Right atrium auricular region (tissue), 2 donors: ENCODE measurements at regions not wholly inside any gene's neighbourhood (a gene's known extent, or its start where the extent isn't known, plus 50 kb on each side); places are given as distances from the start of the nearest gene placed in this dataset.

ENCODE experiments used
- DNase-seq: peaks from one replicate; pipeline ENCODE4 v3.0.0-alpha.2; 2019; ENCODE audit warnings: low spot score
- H3K27ac ChIP-seq, 2 donors: fragments of 200-600 bp; sonication (generic); 1 replicate in 1 of 2; 2 replicates in 1 of 2; pipeline ENCODE4 v1.5.1; 2016 to 2019
- H3K27me3 ChIP-seq, 2 donors: fragments of 200-600 bp; sonication (generic); one replicate each; pipeline versions ENCODE4 v1.5.1 to v1.6.0; 2017 to 2019
- H3K36me3 ChIP-seq: fragments of 200-600 bp; sonication (generic); one replicate; pipeline ENCODE4 v1.5.1; 2016
- H3K4me1 ChIP-seq, 2 donors: fragments of 200-600 bp; sonication (generic); one replicate each; pipeline versions ENCODE4 v1.5.1 to v1.6.0; 2017 to 2019
- H3K4me3 ChIP-seq, 2 donors: fragments of 200-600 bp; sonication (generic); 1 replicate in 1 of 2; 2 replicates in 1 of 2; pipeline ENCODE4 v1.5.1; 2017 to 2019; ENCODE audit warnings: mild to moderate bottlenecking in 1 of 2, moderate library complexity in 1 of 2
- H3K9me3 ChIP-seq, 2 donors: fragments of 200-600 bp; sonication (generic); one replicate each; pipeline ENCODE4 v1.5.1; 2019
- TF ChIP-seq, protein P1 (sequence below), 2 donors: fragments of 200-600 bp; sonication (generic); IDR thresholded peaks; one replicate each; pipeline ENCODE4 v1.5.1; 2019; ENCODE audit warnings: antibody characterized with exemption in 2 of 2

DNA sequence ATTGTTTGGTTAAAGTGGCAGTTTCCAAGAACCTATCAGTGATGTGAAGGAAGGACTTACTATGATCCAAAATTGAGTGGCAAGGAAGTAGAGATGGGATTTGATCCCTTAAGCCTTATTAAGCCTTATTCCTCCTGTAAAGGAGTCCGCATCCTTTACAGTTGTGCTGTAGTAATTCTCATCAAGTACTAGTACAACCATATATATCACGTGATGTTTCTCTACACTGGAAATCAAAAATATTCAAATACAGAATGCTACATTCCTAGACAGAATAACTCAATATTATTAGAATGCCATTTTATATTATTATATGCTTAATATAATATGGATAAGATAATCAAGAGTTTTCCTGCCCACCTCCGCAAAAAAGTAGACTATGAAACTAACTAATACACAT, 312.4 kb upstream of the SPHKAP start:
- Histone ChIP-seq H3K36me3 (no peaks in the 10 kb centered on the region), H3K27ac (no peak overlapping the region), H3K4me3 (no peak overlapping the region), H3K9me3 (no peaks in the 10 kb centered on the region), H3K27me3 (no peaks in the 10 kb centered on the region), H3K4me1 (no peaks in the 10 kb centered on the region)
- DNase-seq, result no peak
- TF ChIP-seq, protein P1, sequence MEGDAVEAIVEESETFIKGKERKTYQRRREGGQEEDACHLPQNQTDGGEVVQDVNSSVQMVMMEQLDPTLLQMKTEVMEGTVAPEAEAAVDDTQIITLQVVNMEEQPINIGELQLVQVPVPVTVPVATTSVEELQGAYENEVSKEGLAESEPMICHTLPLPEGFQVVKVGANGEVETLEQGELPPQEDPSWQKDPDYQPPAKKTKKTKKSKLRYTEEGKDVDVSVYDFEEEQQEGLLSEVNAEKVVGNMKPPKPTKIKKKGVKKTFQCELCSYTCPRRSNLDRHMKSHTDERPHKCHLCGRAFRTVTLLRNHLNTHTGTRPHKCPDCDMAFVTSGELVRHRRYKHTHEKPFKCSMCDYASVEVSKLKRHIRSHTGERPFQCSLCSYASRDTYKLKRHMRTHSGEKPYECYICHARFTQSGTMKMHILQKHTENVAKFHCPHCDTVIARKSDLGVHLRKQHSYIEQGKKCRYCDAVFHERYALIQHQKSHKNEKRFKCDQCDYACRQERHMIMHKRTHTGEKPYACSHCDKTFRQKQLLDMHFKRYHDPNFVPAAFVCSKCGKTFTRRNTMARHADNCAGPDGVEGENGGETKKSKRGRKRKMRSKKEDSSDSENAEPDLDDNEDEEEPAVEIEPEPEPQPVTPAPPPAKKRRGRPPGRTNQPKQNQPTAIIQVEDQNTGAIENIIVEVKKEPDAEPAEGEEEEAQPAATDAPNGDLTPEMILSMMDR (IDR thresholded peaks at IDR 0.05), result no peak

DNA sequence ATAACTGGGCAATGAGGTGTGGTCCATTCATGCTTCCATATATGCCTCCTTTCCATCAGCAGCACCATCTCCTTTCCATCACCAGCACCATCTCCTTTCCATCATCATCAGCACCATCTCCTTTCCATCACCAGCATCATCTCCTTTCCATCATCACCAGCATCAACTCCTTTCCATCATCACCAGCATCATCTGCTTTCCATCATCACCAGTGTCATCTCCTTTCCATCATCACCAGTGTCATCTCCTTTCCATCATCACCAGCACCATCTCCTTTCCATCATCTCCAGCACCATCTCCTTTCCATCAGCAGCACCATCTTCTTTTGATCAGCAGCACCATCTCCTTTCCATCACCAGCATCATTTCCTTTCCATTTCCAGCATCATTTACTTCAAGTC, 297.5 kb upstream of the SPHKAP start:
- H3K36me3 ChIP-seq, result no peaks in the 10 kb centered on the region
- H3K9me3 ChIP-seq, result no peaks in the 10 kb centered on the region
- no peaks in the 10 kb centered on the region for H3K27me3 ChIP-seq
- H3K4me1 ChIP-seq, result no peaks in the 10 kb centered on the region
- TF ChIP-seq, protein P1 (IDR thresholded peaks at IDR 0.05), result no peak
- no peak overlapping the region for H3K4me3 ChIP-seq
- no peak for DNase-seq
- H3K27ac ChIP-seq, result no peak overlapping the region

DNA sequence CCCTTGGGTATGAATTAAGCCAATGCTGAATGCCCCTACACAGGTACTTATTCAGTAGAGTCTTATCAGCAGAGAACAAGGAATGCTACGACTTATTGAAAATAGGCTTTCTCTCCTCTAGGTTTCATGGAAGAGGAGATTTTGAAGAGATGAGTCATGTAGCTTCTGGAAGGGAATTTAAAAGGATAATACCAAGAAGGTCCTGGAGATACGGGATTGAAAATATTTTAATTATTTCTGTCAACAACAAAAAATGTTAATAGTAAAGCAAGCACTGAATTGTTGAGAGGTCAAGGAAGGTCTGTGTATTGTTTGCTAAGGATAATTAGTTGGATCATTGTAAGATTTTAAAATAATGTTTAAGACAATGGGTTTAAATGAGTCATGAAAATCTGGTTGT, 293.0 kb upstream of the SPHKAP start:
- Histone ChIP-seq H3K4me1 (no peaks in the 10 kb centered on the region), H3K36me3 (no peaks in the 10 kb centered on the region), H3K27me3 (no peaks in the 10 kb centered on the region), H3K4me3 (no peak overlapping the region), H3K27ac (no peak overlapping the region), H3K9me3 (no peaks in the 10 kb centered on the region)
- DNase-seq, result no peak
- TF ChIP-seq, protein P1 (IDR thresholded peaks at IDR 0.05), result no peak

DNA sequence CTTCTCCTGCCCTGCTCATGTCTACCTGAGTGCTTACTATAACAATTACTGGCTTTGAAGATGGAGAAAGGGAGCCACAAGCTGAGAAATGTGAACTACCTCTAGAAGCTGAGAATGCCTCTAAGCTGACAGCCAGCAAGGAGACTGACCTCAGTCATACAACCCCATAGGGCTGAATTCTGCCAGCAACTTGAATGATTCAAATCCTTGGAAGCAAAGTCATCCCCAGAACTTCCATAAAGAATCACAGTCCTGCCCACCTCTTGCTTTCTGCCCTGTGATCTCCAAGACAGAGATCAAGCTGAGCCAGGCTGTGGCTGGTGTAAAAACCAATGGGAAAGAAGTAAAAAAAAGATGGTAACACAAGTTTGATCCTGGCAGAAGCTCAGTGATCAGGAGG, 288.2 kb upstream of the SPHKAP start:
- DNase-seq, result no peak
- Histone ChIP-seq H3K36me3 (no peaks in the 10 kb centered on the region), H3K27ac (no peak overlapping the region), H3K4me1 (no peaks in the 10 kb centered on the region), H3K9me3 (no peaks in the 10 kb centered on the region), H3K27me3 (no peaks in the 10 kb centered on the region), H3K4me3 (no peak overlapping the region)
- TF ChIP-seq, protein P1 (IDR thresholded peaks at IDR 0.05), result no peak

DNA sequence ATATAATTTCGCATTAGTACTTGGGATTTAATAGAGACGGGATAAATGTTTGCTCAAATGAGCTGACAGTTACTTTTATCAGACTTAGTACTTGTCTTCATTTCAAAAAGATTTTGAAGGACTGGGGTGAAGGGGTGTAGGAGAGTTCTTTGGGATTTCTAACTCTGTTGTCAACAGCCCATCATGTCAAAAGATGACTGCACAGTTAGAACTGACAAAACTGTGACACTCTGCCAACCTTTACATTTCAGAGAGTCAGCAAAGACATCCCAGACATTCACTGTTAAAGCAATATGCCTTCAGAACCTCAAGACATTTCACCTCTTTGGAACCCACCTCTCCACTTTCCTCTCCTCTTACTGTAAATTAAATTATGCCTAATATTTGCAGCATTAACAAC, 285.4 kb upstream of the SPHKAP start:
- Histone ChIP-seq H3K27ac (no peak overlapping the region), H3K4me3 (no peak overlapping the region)
- TF ChIP-seq, protein P1 (IDR thresholded peaks at IDR 0.05), result no peak

DNA sequence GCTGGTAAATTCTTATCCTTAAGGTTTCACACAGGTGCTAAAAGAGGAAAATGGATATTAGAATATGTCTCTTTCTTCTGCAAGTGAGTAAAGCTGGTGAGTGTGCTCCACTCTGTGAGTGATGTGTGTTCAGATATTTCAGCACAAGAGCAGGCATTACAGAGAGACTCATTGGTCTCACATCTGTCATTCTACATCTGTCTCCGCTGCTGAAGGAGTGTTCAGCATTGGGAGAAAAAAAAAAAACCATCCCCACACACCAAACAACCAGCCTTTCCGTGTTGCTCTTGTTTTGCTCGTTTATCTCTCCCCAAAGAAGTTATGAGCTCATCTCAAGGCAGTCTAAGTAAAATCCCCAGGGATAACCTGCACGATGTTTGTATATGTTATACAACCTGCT, 283.9 kb upstream of the SPHKAP start:
- Histone ChIP-seq H3K27ac (no peak overlapping the region), H3K36me3 (no peaks in the 10 kb centered on the region), H3K4me3 (no peak overlapping the region), H3K27me3 (no peaks in the 10 kb centered on the region), H3K9me3 (no peaks in the 10 kb centered on the region), H3K4me1 (no peaks in the 10 kb centered on the region)
- DNase-seq, result no peak
- TF ChIP-seq, protein P1 (IDR thresholded peaks at IDR 0.05), result no peak

More for the DNA sequence above, 285.4 kb upstream of the SPHKAP start:
- Histone ChIP-seq H3K9me3 (no peaks in the 10 kb centered on the region), H3K4me1 (no peaks in the 10 kb centered on the region), H3K36me3 (no peaks in the 10 kb centered on the region), H3K27me3 (no peaks in the 10 kb centered on the region)
- DNase-seq, result no peak
